Duodenal mucosa (tissue), 2 donors: ENCODE measurements at regions not wholly inside any gene's neighbourhood (a gene's known extent, or its start where the extent isn't known, plus 50 kb on each side); places are given as distances from the start of the nearest gene placed in this dataset.

Experiments
- H3K27ac ChIP-seq: one replicate; pipeline ENCODE4 v1.7.0; 2013; ENCODE audit warnings: low read depth, low read length
- H3K27me3 ChIP-seq, 2 donors: one replicate each; pipeline ENCODE4 v1.7.0; 2013; ENCODE audit warnings: low read length in 2 of 2, control low read depth in 1 of 2; ENCODE audit not compliant: insufficient read depth in 2 of 2, control insufficient read depth in 1 of 2
- H3K36me3 ChIP-seq, 2 donors: one replicate each; pipeline ENCODE4 v1.7.0; 2013; ENCODE audit warnings: low read length in 2 of 2, control low read depth in 1 of 2; ENCODE audit not compliant: insufficient read depth in 2 of 2, control insufficient read depth in 1 of 2
- H3K4me1 ChIP-seq, 2 donors: one replicate each; pipeline ENCODE4 v1.7.0; 2013; ENCODE audit warnings: low read length in 2 of 2, control low read depth in 1 of 2; ENCODE audit not compliant: insufficient read depth in 2 of 2, control insufficient read depth in 1 of 2
- H3K4me3 ChIP-seq, 2 donors: one replicate each; pipeline ENCODE4 v1.7.0; 2013; ENCODE audit warnings: low read length in 2 of 2, low read depth in 1 of 2
- H3K9ac ChIP-seq, 2 donors: one replicate each; pipeline ENCODE4 v1.7.0; 2013; ENCODE audit warnings: low read length in 2 of 2, low read depth in 1 of 2
- H3K9me3 ChIP-seq, 2 donors: one replicate each; pipeline ENCODE4 v1.7.0; 2013; ENCODE audit warnings: low read length in 2 of 2, control low read depth in 1 of 2; ENCODE audit not compliant: control insufficient read depth in 1 of 2

GRCh38 chr1:193342811-193343210 lies 156.4 kb upstream of the B3GALT2 start:
- peaks cover 0 to 17% of the 10 kb centered on the region in 2 donors for H3K4me1 ChIP-seq
- no peaks in the 10 kb centered on the region for H3K36me3 ChIP-seq
- no peak overlapping the region for H3K9ac ChIP-seq
- no peaks in the 10 kb centered on the region for H3K27me3 ChIP-seq
- H3K27ac ChIP-seq = no peak overlapping the region
- no peak overlapping the region for H3K4me3 ChIP-seq
- no peaks in the 10 kb centered on the region for H3K9me3 ChIP-seq

DNA sequence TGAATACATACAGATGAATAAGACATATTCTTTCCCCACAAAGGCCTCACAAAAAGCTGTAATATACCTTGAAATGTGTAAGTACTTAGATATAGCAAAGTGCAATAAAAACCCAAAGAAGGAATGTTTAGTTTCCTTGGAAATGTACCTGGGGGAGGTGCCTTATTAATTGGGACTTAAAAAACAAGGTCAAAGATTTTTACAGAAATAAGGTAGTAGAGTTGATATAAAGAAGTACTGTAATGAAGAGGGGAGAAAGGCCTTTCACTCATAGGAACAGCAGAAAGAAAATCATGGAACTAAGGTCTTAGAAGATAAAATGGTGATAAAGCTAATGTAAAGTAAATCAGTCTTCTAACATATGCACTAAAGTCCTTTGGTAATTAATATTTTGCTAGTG lies 153.9 kb upstream of the B3GALT2 start:
- Histone ChIP-seq H3K27me3 (no peaks in the 10 kb centered on the region), H3K27ac (no peak overlapping the region), H3K9ac (no peak overlapping the region), H3K4me3 (no peak overlapping the region), H3K36me3 (no peaks in the 10 kb centered on the region), H3K9me3 (no peaks in the 10 kb centered on the region), H3K4me1 (peaks cover 0 to 11% of the 10 kb centered on the region in 2 donors)

DNA sequence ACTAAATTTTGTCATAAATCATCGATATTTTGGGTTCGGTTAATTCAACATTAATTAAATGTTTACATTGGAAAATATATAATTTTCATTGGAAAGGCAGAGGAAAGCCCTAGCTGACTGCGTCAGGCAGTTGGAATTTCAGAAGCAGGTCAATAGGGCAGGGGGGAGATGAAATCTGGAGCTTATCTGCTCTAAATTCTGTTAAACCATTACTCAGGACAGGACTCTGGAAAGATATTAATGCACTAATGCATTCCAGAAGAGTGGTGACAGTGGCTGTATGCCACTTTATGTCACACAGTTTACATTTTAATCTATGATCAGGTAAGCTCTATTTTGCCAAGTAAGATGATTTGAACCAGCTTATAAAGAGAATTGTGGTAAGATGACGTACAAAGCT lies 153.0 kb upstream of the B3GALT2 start:
- Histone ChIP-seq H3K4me3 (no peak overlapping the region), H3K36me3 (no peaks in the 10 kb centered on the region), H3K27me3 (no peaks in the 10 kb centered on the region), H3K27ac (no peak overlapping the region), H3K4me1 (peaks cover 0 to 7% of the 10 kb centered on the region in 2 donors), H3K9ac (no peak overlapping the region), H3K9me3 (no peaks in the 10 kb centered on the region)

- no peaks in the 10 kb centered on the region for H3K27me3 ChIP-seq
- no peak overlapping the region for H3K4me3 ChIP-seq
- peaks cover 0 to 6% of the 10 kb centered on the region in 2 donors for H3K9me3 ChIP-seq
- no peaks in the 10 kb centered on the region for H3K36me3 ChIP-seq
- H3K9ac ChIP-seq = no peak overlapping the region
- H3K4me1 ChIP-seq = peaks cover 0 to 6% of the 10 kb centered on the region in 2 donors
- no peak overlapping the region for H3K27ac ChIP-seq
Measured at GRCh38 chr1:193338194-193338593, 151.8 kb upstream of the B3GALT2 start.

DNA sequence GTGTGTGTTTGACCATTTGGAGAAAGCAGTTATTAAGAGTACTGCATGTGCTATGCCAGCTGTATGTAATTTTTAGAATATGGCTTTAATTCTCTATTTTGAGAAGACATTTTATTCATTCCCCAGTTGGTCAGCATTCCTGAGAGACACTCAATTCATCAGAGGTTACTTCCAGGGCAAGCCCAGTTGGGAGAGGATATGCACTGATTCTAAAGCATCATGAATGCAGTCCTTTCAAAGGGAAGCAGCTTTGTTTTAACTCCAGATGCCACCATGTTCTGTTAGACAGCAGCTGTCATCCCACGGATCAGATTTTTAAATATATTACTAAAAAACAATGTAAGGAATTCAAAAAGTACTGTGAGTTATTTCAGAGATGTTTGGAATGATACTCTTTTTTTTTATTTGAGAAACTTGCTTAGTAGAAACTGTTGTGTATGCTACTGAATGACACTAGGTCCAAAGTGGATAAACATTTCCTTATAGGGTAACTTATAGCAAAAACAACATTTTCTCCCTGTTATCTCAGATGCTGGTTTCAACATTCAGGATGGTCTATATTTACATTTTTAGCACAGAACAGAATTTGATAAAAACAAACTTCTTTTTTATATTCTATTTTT lies 149.5 kb upstream of the B3GALT2 start:
- H3K4me1 ChIP-seq = no peaks in the 10 kb centered on the region
- H3K9me3 ChIP-seq = peaks cover 0 to 6% of the 10 kb centered on the region in 2 donors
- H3K9ac ChIP-seq = no peak overlapping the region
- H3K4me3 ChIP-seq = no peak overlapping the region
- H3K36me3 ChIP-seq = no peaks in the 10 kb centered on the region
- H3K27ac ChIP-seq = no peak overlapping the region
- no peaks in the 10 kb centered on the region for H3K27me3 ChIP-seq

DNA sequence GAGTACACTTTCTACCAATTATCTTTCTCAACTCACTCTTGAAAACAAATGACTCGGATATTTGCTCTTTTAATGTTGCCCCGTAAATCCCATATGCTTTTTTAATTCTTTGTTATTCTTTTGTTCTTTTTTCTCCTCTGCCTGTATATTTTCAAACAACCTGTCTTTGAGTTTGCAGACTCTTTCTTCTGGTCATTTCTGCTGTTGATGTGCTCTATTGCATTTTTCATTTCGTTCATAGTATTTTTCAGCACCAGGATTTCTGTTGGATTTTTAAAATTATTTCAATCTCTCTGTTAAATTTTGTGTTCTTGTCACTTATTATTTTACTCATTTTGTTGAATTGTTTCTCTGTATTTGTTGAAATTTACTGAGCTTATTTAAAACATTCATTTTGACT lies 146.8 kb upstream of the B3GALT2 start:
- Histone ChIP-seq H3K9me3 (peaks cover 0 to 13% of the 10 kb centered on the region in 2 donors), H3K4me3 (no peak overlapping the region), H3K27me3 (no peaks in the 10 kb centered on the region), H3K4me1 (no peaks in the 10 kb centered on the region), H3K27ac (no peak overlapping the region), H3K9ac (no peak overlapping the region), H3K36me3 (no peaks in the 10 kb centered on the region)

DNA sequence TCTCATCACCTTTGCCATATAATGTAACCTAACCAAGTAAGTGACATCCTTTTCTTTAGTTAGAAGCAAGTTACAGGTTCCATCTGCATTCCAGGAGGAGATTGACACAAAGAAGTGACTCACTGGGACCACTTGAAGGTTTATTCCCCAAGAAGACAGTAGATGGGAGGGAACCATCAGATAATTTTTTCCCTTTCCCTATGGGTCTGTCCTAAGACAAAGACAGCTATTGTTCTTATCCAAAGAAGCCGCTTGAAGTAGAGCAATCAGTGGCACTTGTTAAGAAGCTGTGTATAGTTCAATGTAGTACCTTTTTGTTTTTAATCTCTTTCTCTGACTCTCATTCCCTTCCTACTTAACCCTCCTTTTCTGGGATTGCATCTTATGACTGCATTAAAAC lies 139.9 kb upstream of the B3GALT2 start:
- no peak overlapping the region for H3K9ac ChIP-seq

GRCh38 chr1:193325771-193326170 lies 139.4 kb upstream of the B3GALT2 start:
- H3K9me3 ChIP-seq = peaks cover 5 to 9% of the 10 kb centered on the region in 2 donors
- no peaks in the 10 kb centered on the region for H3K36me3 ChIP-seq
- H3K27me3 ChIP-seq = no peaks in the 10 kb centered on the region

More for the DNA sequence above, 139.9 kb upstream of the B3GALT2 start:
- H3K9me3 ChIP-seq = peaks cover 5 to 9% of the 10 kb centered on the region in 2 donors
- no peaks in the 10 kb centered on the region for H3K4me1 ChIP-seq
- H3K27me3 ChIP-seq = no peaks in the 10 kb centered on the region
- no peak overlapping the region for H3K27ac ChIP-seq
- H3K4me3 ChIP-seq = no peak overlapping the region
- no peaks in the 10 kb centered on the region for H3K36me3 ChIP-seq

GRCh38 chr1:193325042-193325441 lies 138.6 kb upstream of the B3GALT2 start:
- Histone ChIP-seq H3K4me3 (no peak overlapping the region), H3K9ac (no peak overlapping the region), H3K9me3 (peaks cover 5 to 9% of the 10 kb centered on the region in 2 donors), H3K4me1 (no peaks in the 10 kb centered on the region), H3K36me3 (no peaks in the 10 kb centered on the region), H3K27ac (no peak overlapping the region), H3K27me3 (no peaks in the 10 kb centered on the region)

More at GRCh38 chr1:193325771-193326170, 139.4 kb upstream of the B3GALT2 start:
- no peak overlapping the region for H3K27ac ChIP-seq
- H3K9ac ChIP-seq = no peak overlapping the region
- no peak overlapping the region for H3K4me3 ChIP-seq
- no peaks in the 10 kb centered on the region for H3K4me1 ChIP-seq

- H3K4me1 ChIP-seq = no peaks in the 10 kb centered on the region
- no peak overlapping the region for H3K27ac ChIP-seq
- H3K9ac ChIP-seq = no peak overlapping the region
- H3K4me3 ChIP-seq = no peak overlapping the region
- H3K9me3 ChIP-seq = peaks cover 3 to 9% of the 10 kb centered on the region in 2 donors
- H3K36me3 ChIP-seq = no peaks in the 10 kb centered on the region
- no peaks in the 10 kb centered on the region for H3K27me3 ChIP-seq
Measured at GRCh38 chr1:193322211-193322610, 135.8 kb upstream of the B3GALT2 start.
